HPDE6-E6E7 (cell line): ENCODE measurements at regions not wholly inside any gene's neighbourhood (a gene's known extent, or its start where the extent isn't known, plus 50 kb on each side); places are given as distances from the start of the nearest gene placed in this dataset.

Experiments
- DNase-seq: peaks from one replicate; pipeline ENCODE4 v3.0.0; 2011; ENCODE audit warnings: missing footprints; ENCODE audit errors: extremely low spot score

GRCh38 chr6:21883595-21884328 is 290.2 kb downstream of the SOX4 start:
- no peak for DNase-seq

GRCh38 chr6:21885111-21885510 is 291.6 kb downstream of the SOX4 start:
- DNase-seq, result no peak

DNA sequence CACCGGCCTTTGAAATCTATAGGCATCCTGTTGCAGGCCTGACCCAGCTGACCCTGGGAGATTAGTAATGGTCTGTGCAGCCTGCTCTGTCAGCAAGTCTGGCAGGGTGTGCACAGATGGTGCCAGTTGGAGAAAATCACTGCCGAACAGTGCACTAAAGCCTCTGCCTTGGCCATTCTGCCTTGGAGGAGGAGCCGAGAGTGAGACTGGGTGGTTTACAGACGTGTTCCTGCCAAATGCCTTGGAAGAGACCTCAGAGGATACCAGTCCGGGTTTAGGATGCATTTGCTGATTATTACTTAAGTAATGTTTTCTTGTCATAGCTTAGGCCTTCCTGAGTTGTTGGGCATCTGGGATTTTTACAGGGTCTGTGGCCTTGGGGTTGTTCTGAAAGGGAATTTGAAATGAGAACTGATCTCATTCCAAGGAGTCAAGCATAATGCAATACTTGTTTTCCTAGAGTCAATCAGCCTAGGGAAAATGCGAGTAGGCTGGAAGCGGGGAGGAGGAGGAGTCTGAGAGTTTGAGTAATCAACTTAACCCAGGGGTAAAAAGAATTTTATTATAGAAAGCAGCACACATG is 292.1 kb downstream of the SOX4 start:
- peak; percentile 36 for DNase-seq

DNA sequence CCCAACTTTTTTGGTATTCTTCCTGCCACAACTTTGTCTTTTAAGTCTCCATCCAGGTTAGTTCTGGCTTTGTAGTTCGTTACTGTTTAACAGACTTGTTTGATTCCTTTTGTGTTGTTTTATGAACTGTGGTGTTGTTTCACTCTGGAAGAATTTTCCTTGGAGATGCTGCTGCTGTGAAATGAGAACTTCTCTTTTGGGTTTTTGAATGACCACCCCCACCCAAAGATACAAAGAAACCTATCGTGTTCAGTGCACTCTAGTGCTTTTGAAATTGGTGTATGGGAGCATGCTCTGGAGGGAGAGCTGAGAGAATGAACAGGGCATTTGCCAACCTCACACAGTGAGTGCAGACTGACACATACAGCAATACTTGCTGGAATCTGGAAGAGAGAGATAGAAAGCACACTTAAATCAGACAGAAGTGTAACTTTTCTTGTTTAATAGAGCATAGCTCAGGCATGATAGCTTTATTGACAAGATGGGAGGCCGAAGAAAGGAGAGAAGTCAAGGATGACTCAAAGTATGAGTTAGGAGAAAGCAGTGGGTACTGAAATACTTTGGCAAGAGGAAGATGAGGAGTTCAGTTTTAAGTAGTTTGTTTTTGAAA is 293.1 kb downstream of the SOX4 start:
- DNase-seq, result no peak

- no peak for DNase-seq
These were observed 294.0 kb downstream of the SOX4 start for GRCh38 chr6:21887231-21888185.

GRCh38 chr6:21891080-21891479 is 297.5 kb downstream of the SOX4 start:
- no peak for DNase-seq

DNA sequence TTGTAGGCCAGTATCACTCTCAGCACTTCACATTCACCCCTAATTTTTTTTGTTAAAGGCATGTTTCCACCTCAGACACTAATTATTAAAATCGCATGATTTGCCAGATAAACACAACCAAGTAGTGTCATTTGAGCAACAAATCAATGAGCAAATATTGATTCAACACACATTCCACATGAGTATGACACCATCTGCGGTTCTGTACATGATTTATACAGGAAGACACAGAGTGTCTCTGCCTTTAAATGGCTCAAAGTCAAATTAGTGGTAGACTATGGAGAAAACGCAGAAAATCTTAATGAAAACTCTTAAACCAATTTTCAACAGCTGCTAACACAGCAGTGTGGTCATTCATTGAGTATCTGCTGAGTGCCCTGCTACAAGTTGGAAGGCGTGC is 300.2 kb downstream of the SOX4 start:
- no peak for DNase-seq

DNA sequence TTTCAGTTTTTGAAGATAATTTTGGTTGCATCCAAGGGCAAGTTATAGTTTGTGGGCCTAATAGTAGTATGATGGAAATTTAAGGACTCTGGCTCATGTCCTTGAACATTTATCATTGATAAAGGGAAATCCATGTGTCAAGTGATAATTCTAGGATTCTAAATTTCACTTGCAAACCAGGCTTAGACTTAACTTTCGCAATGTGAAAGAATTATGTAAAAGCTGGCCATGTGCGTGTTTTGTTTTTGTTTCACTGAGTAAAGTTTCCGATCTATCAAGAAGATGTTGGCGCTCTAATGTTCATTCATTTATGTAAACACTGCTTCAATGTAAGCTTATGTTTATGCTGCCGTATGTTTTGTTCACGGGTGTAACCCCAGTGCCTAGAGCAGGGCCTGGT is 302.0 kb downstream of the SOX4 start:
- DNase-seq, result no peak

DNA sequence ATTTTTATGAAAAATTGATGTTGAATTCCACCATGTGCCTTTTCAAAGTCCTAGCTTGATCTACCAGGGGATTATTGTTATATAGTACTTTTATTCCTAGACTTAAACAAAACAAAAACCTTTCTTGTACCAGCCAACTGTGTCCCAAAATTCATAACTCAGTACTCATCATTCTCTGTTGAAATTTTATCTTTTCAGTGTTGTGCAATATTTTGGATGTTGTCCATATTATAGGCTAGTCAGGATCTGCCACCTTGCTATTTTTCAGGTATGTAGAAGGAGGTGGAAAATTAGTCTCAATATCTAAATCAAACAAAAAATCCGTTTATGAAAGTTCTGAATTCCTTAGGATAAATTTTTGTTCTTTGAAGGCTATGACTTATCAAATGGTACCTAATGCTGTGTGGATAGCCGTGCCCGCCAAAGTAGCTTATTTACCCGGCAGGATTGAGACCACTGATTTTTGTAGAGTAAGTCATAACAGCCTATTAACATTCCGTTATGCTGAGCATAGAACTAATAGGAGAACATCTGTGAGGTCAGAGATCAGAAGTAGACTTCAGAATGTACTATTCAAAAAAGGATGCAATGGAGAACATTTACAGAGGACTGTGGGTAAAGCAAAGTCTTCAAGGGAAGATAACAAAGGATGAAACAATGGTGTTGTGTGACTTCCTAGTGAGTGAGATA is 304.7 kb downstream of the SOX4 start:
- DNase-seq, result no peak

- no peak for DNase-seq
These were observed 306.2 kb downstream of the SOX4 start for GRCh38 chr6:21899708-21900107.

GRCh38 chr6:21900730-21901129 is 307.2 kb downstream of the SOX4 start:
- no peak for DNase-seq

- no peak for DNase-seq
These were observed 309.1 kb downstream of the SOX4 start for GRCh38 chr6:21902628-21903169.

- no peak for DNase-seq
These were observed 312.0 kb downstream of the SOX4 start for GRCh38 chr6:21905531-21905930.

DNA sequence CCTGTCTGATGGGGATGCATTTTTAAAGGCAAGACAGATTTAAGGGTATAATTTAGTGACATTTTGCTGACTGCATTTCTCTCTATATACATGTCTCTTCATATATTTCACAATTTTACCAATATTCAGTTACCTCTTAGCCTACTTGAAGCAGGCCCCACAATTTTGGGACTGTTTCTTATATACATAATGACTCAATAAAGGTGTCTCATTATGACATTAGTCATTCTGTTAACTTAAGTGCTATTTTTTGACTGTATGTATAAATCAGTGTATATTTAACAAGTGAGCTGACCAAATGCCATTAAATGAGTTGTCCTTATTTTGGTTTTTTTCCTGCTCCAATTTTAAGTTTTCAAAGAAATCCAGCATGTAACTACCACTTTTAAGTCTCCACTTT is 313.3 kb downstream of the SOX4 start:
- no peak for DNase-seq

DNA sequence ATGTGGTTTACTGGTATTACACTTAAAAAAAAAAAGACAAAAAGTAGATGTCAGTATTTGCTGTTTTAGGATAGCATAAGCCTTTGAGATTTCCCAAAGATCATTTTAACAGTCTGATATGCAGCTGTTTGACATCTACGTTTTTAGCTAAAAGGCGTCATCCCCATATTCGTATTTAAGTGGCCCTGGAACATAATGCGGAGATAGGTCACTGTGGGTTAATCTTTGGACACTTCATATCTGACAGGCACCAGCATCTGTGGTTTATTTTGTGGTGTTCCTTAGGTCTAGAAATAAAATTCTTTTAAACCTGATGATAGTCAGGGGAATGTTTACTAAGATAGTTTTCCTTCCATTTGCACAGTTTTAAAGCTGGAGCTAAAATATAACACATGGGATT is 313.7 kb downstream of the SOX4 start:
- no peak for DNase-seq

DNA sequence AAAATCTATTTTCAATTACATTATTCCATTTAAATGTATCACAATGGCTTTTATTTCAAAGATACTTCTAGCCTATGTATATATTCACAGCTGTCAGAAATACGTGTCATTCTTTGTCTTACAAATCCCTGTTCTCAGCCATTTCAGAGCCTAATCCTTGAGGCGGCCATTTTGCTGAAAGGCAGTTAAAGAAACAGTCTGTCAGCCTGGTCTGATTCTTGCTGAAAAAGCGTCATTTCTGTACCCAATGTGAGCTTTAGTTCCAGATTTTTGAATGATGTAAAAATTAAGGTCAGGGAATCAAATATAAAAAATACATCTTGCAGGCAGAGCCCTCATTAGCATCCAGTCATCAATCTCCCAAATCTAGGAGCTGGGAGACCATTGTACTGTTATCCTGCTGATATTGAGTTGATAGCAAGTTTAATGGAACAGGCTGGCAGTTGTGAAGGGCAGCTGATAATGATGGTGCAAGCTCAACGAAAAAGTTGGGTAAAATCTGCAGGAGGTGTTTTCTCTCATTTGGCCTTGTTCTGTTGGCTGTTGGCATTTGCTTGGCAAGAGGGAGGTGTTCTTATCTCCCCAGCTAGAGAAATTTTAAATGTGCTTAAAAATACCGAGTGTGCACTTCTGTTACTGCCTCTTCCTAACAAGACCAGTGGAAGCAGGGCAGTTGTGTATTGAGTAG is 314.8 kb downstream of the SOX4 start:
- no peak for DNase-seq

GRCh38 chr6:21909321-21909720 is 315.8 kb downstream of the SOX4 start:
- no peak for DNase-seq

GRCh38 chr6:21911208-21911607 is 317.7 kb downstream of the SOX4 start:
- no peak for DNase-seq

DNA sequence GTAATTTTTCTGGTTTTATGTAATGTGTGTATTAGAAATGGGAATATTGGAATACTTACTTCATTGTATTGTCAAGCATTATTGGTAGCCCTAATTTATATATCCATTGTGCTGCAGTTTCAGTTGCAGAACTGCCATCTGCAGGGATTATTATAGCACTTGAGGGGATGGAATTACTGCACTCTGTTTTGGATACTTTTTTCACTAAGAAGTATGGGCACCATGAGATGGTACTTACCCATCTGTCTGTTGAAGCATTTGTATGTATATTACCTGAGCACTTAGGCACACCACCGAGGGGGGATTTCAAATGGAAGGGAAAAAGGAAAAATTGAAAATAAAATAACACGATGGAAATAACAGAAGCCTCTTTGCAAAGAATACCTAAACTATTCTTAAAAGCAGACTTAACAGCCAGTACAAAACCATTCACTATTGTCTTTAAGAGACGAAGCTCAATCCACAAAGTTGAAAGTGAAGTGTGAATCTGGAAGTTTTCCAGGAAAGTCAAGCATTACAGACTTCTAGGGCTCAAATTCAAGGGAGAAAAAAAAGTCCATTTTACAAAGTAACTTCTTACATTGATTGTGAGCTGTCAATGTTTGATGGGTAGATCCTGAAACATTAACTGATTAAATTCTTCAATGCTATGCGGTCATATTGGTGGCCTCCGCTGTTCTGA is 318.7 kb downstream of the SOX4 start:
- no peak for DNase-seq
